GM23338 (cell line): ENCODE measurements at regions not wholly inside any gene's neighbourhood (a gene's known extent, or its start where the extent isn't known, plus 50 kb on each side); places are given as distances from the start of the nearest gene placed in this dataset.

Experiments
- ATAC-seq: fragments of 200-7000 bp; cut with Tn5 transposase; 3 replicates; pipeline ENCODE4 v1.9.1; 2020
- DNase-seq: peaks from one replicate; pipeline ENCODE4 v3.0.0-alpha.2; 2015; ENCODE audit warnings: low spot score
- H2AFZ ChIP-seq: fragments of 200-600 bp; sonication (generic); 2 replicates; pipeline ENCODE4 v1.8.0; 2016; ENCODE audit warnings: antibody characterized with exemption, mild to moderate bottlenecking, moderate library complexity
- H3F3A ChIP-seq: fragments of 200-600 bp; sonication (generic); replicated peaks from 2 replicates; pipeline ENCODE4 v1.8.0; 2017; ENCODE audit warnings: antibody characterized with exemption, mixed run types, low read depth
- H3K27ac ChIP-seq: fragments of 200-600 bp; sonication (generic); 2 replicates; pipeline ENCODE4 v1.6.1; 2016; ENCODE audit warnings: low read depth
- H3K27me3 ChIP-seq: fragments of 200-600 bp; sonication (generic); 2 replicates; pipeline ENCODE4 v1.8.0; 2016; ENCODE audit warnings: mild to moderate bottlenecking, mixed run types, moderate library complexity; ENCODE audit not compliant: insufficient read depth
- H3K36me3 ChIP-seq: fragments of 200-600 bp; sonication (generic); 2 replicates; pipeline ENCODE4 v1.8.0; 2016; ENCODE audit warnings: mild to moderate bottlenecking; ENCODE audit not compliant: insufficient read depth
- H3K4me1 ChIP-seq: fragments of 200-600 bp; sonication (generic); 2 replicates; pipeline ENCODE4 v1.8.0; 2016; ENCODE audit warnings: mild to moderate bottlenecking, moderate library complexity; ENCODE audit not compliant: insufficient read depth
- H3K4me2 ChIP-seq: fragments of 200-600 bp; sonication (generic); 2 replicates; pipeline ENCODE4 v1.7.1; 2017; ENCODE audit warnings: mixed run types
- H3K4me3 ChIP-seq: fragments of 200-600 bp; sonication (generic); 2 replicates; pipeline ENCODE4 v1.6.1; 2016; ENCODE audit warnings: mixed run types
- H3K79me2 ChIP-seq: fragments of 200-600 bp; sonication (generic); replicated peaks from 2 replicates; pipeline ENCODE4 v1.8.0; 2017; ENCODE audit warnings: mild to moderate bottlenecking; ENCODE audit not compliant: insufficient read depth
- H3K9me2 ChIP-seq: fragments of 200-600 bp; sonication (generic); 2 replicates; pipeline ENCODE4 v1.8.0; 2017; ENCODE audit not compliant: insufficient read depth
- H4K20me1 ChIP-seq: fragments of 200-600 bp; sonication (generic); replicated peaks from 2 replicates; pipeline ENCODE4 v1.8.0; 2017; ENCODE audit warnings: mild to moderate bottlenecking; ENCODE audit not compliant: insufficient read depth
- H3K27ac Mint-ChIP-seq: 2 replicates; pipeline ENCODE4 v1.8.0; 2020; ENCODE audit warnings: inconsistent platforms, mild to moderate bottlenecking, moderate library complexity, mixed read lengths
- H3K27me3 Mint-ChIP-seq: 3 replicates; pipeline ENCODE4 v1.8.0; 2022; ENCODE audit warnings: low read depth, mild to moderate bottlenecking, moderate library complexity, mixed read lengths, inconsistent platforms; ENCODE audit not compliant: insufficient read depth, poor library complexity
- H3K36me3 Mint-ChIP-seq: 3 replicates; pipeline ENCODE4 v1.8.0; 2021; ENCODE audit warnings: low read depth, mild to moderate bottlenecking, inconsistent platforms, moderate library complexity, mixed read lengths
- H3K4me1 Mint-ChIP-seq: 3 replicates; pipeline ENCODE4 v1.8.0; 2020; ENCODE audit warnings: mild to moderate bottlenecking, inconsistent platforms, mixed read lengths
- H3K4me3 Mint-ChIP-seq: 3 replicates; pipeline ENCODE4 v1.8.0; 2021; ENCODE audit warnings: moderate library complexity, mild to moderate bottlenecking, inconsistent platforms, mixed read lengths
- H3K9me3 Mint-ChIP-seq: 3 replicates; pipeline ENCODE4 v1.8.0; 2020; ENCODE audit warnings: moderate library complexity, mild to moderate bottlenecking, inconsistent platforms, mixed read lengths
- CREB1 ChIP-seq: fragments of 250-450 bp; sonication (Bioruptor Pico); IDR thresholded peaks from 2 replicates; pipeline ENCODE4 v1.5.0; 2020; ENCODE audit warnings: low read depth, mild to moderate bottlenecking, moderate library complexity
- ETS1 ChIP-seq: IDR thresholded peaks from 2 replicates; pipeline ENCODE4 v1.6.1; 2016; ENCODE audit warnings: antibody characterized with exemption
- EZH2 ChIP-seq: fragments of 200-600 bp; sonication (generic); IDR thresholded peaks from one replicate; pipeline ENCODE4 v1.8.0; 2017; ENCODE audit warnings: antibody characterized with exemption, mild to moderate bottlenecking, low read depth; ENCODE audit not compliant: unreplicated experiment
- EZH2phosphoT487 ChIP-seq: fragments of 200-600 bp; sonication (generic); IDR thresholded peaks from one replicate; pipeline ENCODE4 v1.8.1; 2018; ENCODE audit warnings: antibody characterized with exemption; ENCODE audit not compliant: unreplicated experiment
- JUNB ChIP-seq: IDR thresholded peaks from one replicate; pipeline ENCODE4 v1.6.1; 2016; ENCODE audit warnings: antibody characterized with exemption; ENCODE audit not compliant: unreplicated experiment
- POLR2AphosphoS5 ChIP-seq: IDR thresholded peaks from 2 replicates; pipeline ENCODE4 v1.6.1; 2016; ENCODE audit warnings: antibody characterized with exemption, low read depth
- ZNF114 ChIP-seq: fragments of 250-450 bp; sonication (Bioruptor Pico); IDR thresholded peaks from 2 replicates; pipeline ENCODE4 v1.5.0; 2020; ENCODE audit warnings: mild to moderate bottlenecking, moderate library complexity
- ZNF331 ChIP-seq: fragments of 250-450 bp; sonication (Bioruptor Pico); IDR thresholded peaks from 2 replicates; pipeline ENCODE4 v1.5.0; 2020; ENCODE audit warnings: low read depth, mild to moderate bottlenecking, moderate library complexity
- TF ChIP-seq, protein P1 (sequence below), 2 experiments: fragments of 200-600 bp in 1 of 2; sonication (generic) in 1 of 2; conservative IDR thresholded peaks; 2 replicates each; pipeline versions ENCODE4 v1.5.1 to v1.6.1; 2016 to 2017; ENCODE audit warnings: antibody characterized with exemption in 2 of 2, low read depth in 2 of 2, mild to moderate bottlenecking in 2 of 2, moderate library complexity in 1 of 2
- TF ChIP-seq, protein P2 (sequence below): IDR thresholded peaks from one replicate; pipeline ENCODE4 v1.6.1; 2018; ENCODE audit warnings: antibody characterized with exemption; ENCODE audit not compliant: unreplicated experiment

DNA sequence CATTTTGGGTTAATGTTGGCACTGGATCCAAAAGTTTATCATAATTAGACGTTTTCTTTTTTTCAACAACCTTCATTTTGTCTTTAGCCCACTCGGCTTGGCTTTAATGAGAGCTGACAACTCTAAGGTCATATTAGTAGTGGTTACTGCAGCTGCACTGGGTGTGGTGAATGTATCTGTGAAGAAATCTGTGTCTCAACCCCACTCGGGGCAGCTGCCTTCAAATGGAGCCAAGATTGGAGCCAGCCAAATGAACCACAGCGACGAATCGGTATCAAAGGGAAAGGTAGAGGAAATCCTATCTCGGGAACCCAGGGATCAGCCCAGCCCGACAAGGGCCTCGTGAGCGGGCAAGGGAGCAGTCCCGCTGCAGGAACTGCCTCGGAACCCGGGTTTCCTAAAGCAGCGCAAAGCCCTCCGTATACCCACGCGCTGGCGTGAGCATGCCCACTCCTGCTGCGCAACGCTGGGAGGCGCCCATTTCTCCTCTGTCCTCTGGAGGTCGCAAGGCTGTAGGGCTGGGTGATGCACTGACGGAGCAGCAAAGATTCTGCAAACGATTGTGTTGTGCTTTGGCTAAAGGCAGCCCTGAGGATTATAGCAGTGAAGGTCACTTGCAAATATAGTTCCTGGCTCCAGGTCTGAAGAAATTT is 98.7 kb upstream of the MBL2 start:
- TF ChIP-seq EZH2: no peak
- TF ChIP-seq, protein P1, sequence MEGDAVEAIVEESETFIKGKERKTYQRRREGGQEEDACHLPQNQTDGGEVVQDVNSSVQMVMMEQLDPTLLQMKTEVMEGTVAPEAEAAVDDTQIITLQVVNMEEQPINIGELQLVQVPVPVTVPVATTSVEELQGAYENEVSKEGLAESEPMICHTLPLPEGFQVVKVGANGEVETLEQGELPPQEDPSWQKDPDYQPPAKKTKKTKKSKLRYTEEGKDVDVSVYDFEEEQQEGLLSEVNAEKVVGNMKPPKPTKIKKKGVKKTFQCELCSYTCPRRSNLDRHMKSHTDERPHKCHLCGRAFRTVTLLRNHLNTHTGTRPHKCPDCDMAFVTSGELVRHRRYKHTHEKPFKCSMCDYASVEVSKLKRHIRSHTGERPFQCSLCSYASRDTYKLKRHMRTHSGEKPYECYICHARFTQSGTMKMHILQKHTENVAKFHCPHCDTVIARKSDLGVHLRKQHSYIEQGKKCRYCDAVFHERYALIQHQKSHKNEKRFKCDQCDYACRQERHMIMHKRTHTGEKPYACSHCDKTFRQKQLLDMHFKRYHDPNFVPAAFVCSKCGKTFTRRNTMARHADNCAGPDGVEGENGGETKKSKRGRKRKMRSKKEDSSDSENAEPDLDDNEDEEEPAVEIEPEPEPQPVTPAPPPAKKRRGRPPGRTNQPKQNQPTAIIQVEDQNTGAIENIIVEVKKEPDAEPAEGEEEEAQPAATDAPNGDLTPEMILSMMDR (conservative IDR thresholded peaks at IDR 0.05; ENCODE audit: low read depth in 2 of 2): peak; percentile 30 to 61
- TF ChIP-seq, protein P2, sequence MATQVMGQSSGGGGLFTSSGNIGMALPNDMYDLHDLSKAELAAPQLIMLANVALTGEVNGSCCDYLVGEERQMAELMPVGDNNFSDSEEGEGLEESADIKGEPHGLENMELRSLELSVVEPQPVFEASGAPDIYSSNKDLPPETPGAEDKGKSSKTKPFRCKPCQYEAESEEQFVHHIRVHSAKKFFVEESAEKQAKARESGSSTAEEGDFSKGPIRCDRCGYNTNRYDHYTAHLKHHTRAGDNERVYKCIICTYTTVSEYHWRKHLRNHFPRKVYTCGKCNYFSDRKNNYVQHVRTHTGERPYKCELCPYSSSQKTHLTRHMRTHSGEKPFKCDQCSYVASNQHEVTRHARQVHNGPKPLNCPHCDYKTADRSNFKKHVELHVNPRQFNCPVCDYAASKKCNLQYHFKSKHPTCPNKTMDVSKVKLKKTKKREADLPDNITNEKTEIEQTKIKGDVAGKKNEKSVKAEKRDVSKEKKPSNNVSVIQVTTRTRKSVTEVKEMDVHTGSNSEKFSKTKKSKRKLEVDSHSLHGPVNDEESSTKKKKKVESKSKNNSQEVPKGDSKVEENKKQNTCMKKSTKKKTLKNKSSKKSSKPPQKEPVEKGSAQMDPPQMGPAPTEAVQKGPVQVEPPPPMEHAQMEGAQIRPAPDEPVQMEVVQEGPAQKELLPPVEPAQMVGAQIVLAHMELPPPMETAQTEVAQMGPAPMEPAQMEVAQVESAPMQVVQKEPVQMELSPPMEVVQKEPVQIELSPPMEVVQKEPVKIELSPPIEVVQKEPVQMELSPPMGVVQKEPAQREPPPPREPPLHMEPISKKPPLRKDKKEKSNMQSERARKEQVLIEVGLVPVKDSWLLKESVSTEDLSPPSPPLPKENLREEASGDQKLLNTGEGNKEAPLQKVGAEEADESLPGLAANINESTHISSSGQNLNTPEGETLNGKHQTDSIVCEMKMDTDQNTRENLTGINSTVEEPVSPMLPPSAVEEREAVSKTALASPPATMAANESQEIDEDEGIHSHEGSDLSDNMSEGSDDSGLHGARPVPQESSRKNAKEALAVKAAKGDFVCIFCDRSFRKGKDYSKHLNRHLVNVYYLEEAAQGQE: no peak
- no peaks in the 10 kb centered on the region; the same call in 1 of the 3 replicates for H3K4me1 Mint-ChIP-seq
- Histone ChIP-seq H4K20me1 (no peaks in the 10 kb centered on the region), H3K4me2 (no peak overlapping the region), H3K27ac (no peak overlapping the region), H3K36me3 (peaks cover 8% of the 10 kb centered on the region), H3K4me1 (no peaks in the 10 kb centered on the region; the same call in 1 of the 2 replicates), H3K27me3 (no peaks in the 10 kb centered on the region), H3F3A (no peaks in the 10 kb centered on the region), H2AFZ (peak overlapping the region; percentile 92), H3K4me3 (no peak overlapping the region), H3K9me2 (peaks cover 14% of the 10 kb centered on the region), H3K79me2 (no peaks in the 10 kb centered on the region)
- peak; percentile 43 for DNase-seq
- H3K36me3 Mint-ChIP-seq: peaks cover 39% of the 10 kb centered on the region
- H3K27me3 Mint-ChIP-seq: no peaks in the 10 kb centered on the region
- no peak overlapping the region for H3K27ac Mint-ChIP-seq
- H3K9me3 Mint-ChIP-seq: peaks cover 35% of the 10 kb centered on the region
- peak; percentile 38; the same call in 1 of the 3 replicates for ATAC-seq
- no peak overlapping the region for H3K4me3 Mint-ChIP-seq

GRCh38 chr10:52870562-52870961 is 98.0 kb upstream of the MBL2 start:
- no peak overlapping the region for H3K4me3 ChIP-seq
- H3K79me2 ChIP-seq: no peaks in the 10 kb centered on the region
- no peaks in the 10 kb centered on the region for H4K20me1 ChIP-seq
- H3K36me3 ChIP-seq: peaks cover 8% of the 10 kb centered on the region
- H2AFZ ChIP-seq: no peak overlapping the region
- DNase-seq (no peak), ATAC-seq (no peak)
- H3K4me2 ChIP-seq: no peak overlapping the region
- Mint-ChIP-seq H3K4me3 (no peak overlapping the region), H3K27me3 (no peaks in the 10 kb centered on the region), H3K36me3 (peaks cover 43% of the 10 kb centered on the region), H3K27ac (no peak overlapping the region), H3K9me3 (peaks cover 40% of the 10 kb centered on the region), H3K4me1 (no peaks in the 10 kb centered on the region; the same call in 1 of the 3 replicates)
- H3K27me3 ChIP-seq: no peaks in the 10 kb centered on the region
- H3K4me1 ChIP-seq: no peaks in the 10 kb centered on the region; the same call in 1 of the 2 replicates
- H3K9me2 ChIP-seq: peaks cover 11% of the 10 kb centered on the region; the same call in 1 of the 2 replicates
- H3F3A ChIP-seq: no peaks in the 10 kb centered on the region
- no peak overlapping the region for H3K27ac ChIP-seq
- TF ChIP-seq POLR2AphosphoS5 (no peak), EZH2phosphoT487 (no peak), CREB1 (CRISPR knock-in tag) (no peak), ZNF331 (CRISPR knock-in tag) (no peak), JUNB (no peak), ETS1 (no peak), EZH2 (no peak), ZNF114 (CRISPR knock-in tag) (no peak)
- TF ChIP-seq, protein P1 (conservative IDR thresholded peaks at IDR 0.05; ENCODE audit: low read depth in 2 of 2): no peak
- TF ChIP-seq, protein P2: no peak
